PC-3 (cell line): ENCODE measurements at regions not wholly inside any gene's neighbourhood (a gene's known extent, or its start where the extent isn't known, plus 50 kb on each side); places are given as distances from the start of the nearest gene placed in this dataset.

ENCODE experiments used
- CTCF ChIP-seq: fragments of 300-600 bp; sonication (generic); conservative IDR thresholded peaks from 2 replicates; pipeline ENCODE4 v1.5.1; 2017; ENCODE audit warnings: antibody characterized with exemption, low read depth, mild to moderate bottlenecking, low read length
- EZH2 ChIP-seq: fragments of 300-600 bp; sonication (generic); IDR thresholded peaks from one replicate; pipeline ENCODE4 v1.6.1; 2017; ENCODE audit warnings: antibody characterized with exemption, mild to moderate bottlenecking, low read length; ENCODE audit not compliant: unreplicated experiment
- EZH2phosphoT487 ChIP-seq: fragments of 300-600 bp; sonication (generic); IDR thresholded peaks from 2 replicates; pipeline ENCODE4 v1.6.1; 2018; ENCODE audit warnings: mild to moderate bottlenecking, antibody characterized with exemption, low read length, borderline replicate concordance

- TF ChIP-seq CTCF = no peak
- no peak for TF ChIP-seq EZH2phosphoT487
- no peak for TF ChIP-seq EZH2
Observed at GRCh38 chr6:167709196-167709595, 117.5 kb upstream of the AFDN start.
